HCT116 (cell line): ENCODE measurements at regions not wholly inside any gene's neighbourhood (a gene's known extent, or its start where the extent isn't known, plus 50 kb on each side); places are given as distances from the start of the nearest gene placed in this dataset.

Source experiments
- ATAC-seq: fragments of 200-7000 bp; cut with Tn5 transposase; 2 replicates; pipeline ENCODE4 v1.9.1; 2020; ENCODE audit warnings: mild to moderate bottlenecking, moderate library complexity
- BruUV-seq: library from RNA; stranded (reverse); fragments of 400-500 nt; replicated peaks from 2 replicates; lab custom pipeline; 2021; lab: Mats Ljungman, UMichigan
- CTCF ChIA-PET: fragments of 300-600 bp; sonication (Branson Sonifier 250); formaldehyde crosslinking; loops from one replicate; lab custom pipeline; 2021; ENCODE audit warnings: antibody characterized with exemption; lab: Charles Lee
- POLR2A ChIA-PET: fragments of 300-600, 350-600 bp; sonication (Branson Sonifier 250); formaldehyde crosslinking; loops from one replicate; lab custom pipeline; 2021; ENCODE audit warnings: antibody characterized with exemption; lab: Charles Lee
- RAD21 ChIA-PET, 2 experiments: fragments of 300-600 bp; sonication (Branson Sonifier 250); formaldehyde crosslinking; loops; one replicate each; lab custom pipeline; 2023; ENCODE audit warnings: low total read pairs in 2 of 2; ENCODE audit not compliant: uncharacterized antibody in 2 of 2, unreplicated experiment in 2 of 2, low non-redundant PET in 1 of 2; lab: Charles Lee
- DNase-seq: peaks from one replicate; pipeline ENCODE4 v3.0.0-alpha.2; 2010; ENCODE audit warnings: low read depth, low spot score
- H2AFZ ChIP-seq: fragments of 200-600 bp; shearing (Covaris generic), sonication (generic); 2 replicates; pipeline ENCODE4 v1.6.1; 2017; ENCODE audit warnings: low read depth, mixed run types, mixed read lengths, antibody characterized with exemption, low read length; ENCODE audit not compliant: poor library complexity, severe bottlenecking
- H3K27ac ChIP-seq: 2 replicates; pipeline ENCODE4 v1.5.1; 2012; ENCODE audit warnings: low read depth, low read length
- H3K27me3 ChIP-seq: fragments of 200-600 bp; sonication (generic); 2 replicates; pipeline ENCODE4 v1.6.1; 2016; ENCODE audit warnings: mixed run types, low read length, mixed read lengths; ENCODE audit not compliant: insufficient read depth
- H3K36me3 ChIP-seq, 2 experiments: fragments of 200-500 bp in 1 of 2; fragments of 200-600 bp in 1 of 2; sonication (Bioruptor generic) in 1 of 2; sonication (generic) in 1 of 2; 2 replicates each; pipeline versions ENCODE4 v1.5.1 to v1.6.1; 2014 to 2016; ENCODE audit warnings: low read length in 2 of 2, inconsistent platforms in 1 of 2, mixed read lengths in 1 of 2, mixed run types in 1 of 2; ENCODE audit not compliant: insufficient read depth in 2 of 2, control insufficient read depth in 1 of 2
- H3K4me1 ChIP-seq, 2 experiments: fragments of 200-600 bp in 1 of 2; sonication (generic) in 1 of 2; 2 replicates each; pipeline versions ENCODE4 v1.5.1 to v1.6.1; 2012 to 2017; ENCODE audit warnings: low read length in 2 of 2, inconsistent platforms in 1 of 2, mild to moderate bottlenecking in 1 of 2, mixed read lengths in 1 of 2, mixed run types in 1 of 2, moderate library complexity in 1 of 2; ENCODE audit not compliant: insufficient read depth in 2 of 2, control insufficient read depth in 1 of 2
- H3K4me2 ChIP-seq: fragments of 200-600 bp; sonication (generic); 2 replicates; pipeline ENCODE4 v1.6.1; 2017; ENCODE audit warnings: mixed run types, low read length, mixed read lengths
- H3K4me3 ChIP-seq, 2 experiments: fragments of 200-600 bp in 1 of 2; sonication (generic) in 1 of 2; replicated peaks in 1 of 2; 2 replicates each; pipeline ENCODE4 v1.5.1; 2011 to 2016; ENCODE audit warnings: low read length in 2 of 2, control low read depth in 1 of 2, low read depth in 1 of 2, mild to moderate bottlenecking in 1 of 2, mixed read lengths in 1 of 2, mixed run types in 1 of 2
- H3K79me2 ChIP-seq: fragments of 200-600 bp; sonication (generic); 2 replicates; pipeline ENCODE4 v1.6.1; 2017; ENCODE audit warnings: mild to moderate bottlenecking, mixed run types, low read length, moderate library complexity, mixed read lengths; ENCODE audit not compliant: insufficient read depth
- H3K9ac ChIP-seq: fragments of 200-600 bp; sonication (generic); 2 replicates; pipeline ENCODE4 v1.6.1; 2016; ENCODE audit warnings: low read length, mixed read lengths
- H3K9me2 ChIP-seq: fragments of 200-600 bp; sonication (generic), shearing (Covaris generic); 2 replicates; pipeline ENCODE4 v1.6.1; 2017; ENCODE audit warnings: mixed run types, mild to moderate bottlenecking, moderate library complexity; ENCODE audit not compliant: insufficient read depth
- H3K9me3 ChIP-seq, 2 experiments: fragments of 200-500 bp in 1 of 2; fragments of 200-600 bp in 1 of 2; sonication (Bioruptor generic) in 1 of 2; sonication (generic) in 1 of 2; 2 replicates each; pipeline ENCODE4 v1.6.1; 2014 to 2017; ENCODE audit warnings: low read length in 2 of 2, mixed read lengths in 2 of 2, inconsistent platforms in 1 of 2, low read depth in 1 of 2, mild to moderate bottlenecking in 1 of 2, mixed run types in 1 of 2, moderate library complexity in 1 of 2; ENCODE audit not compliant: control insufficient read depth in 1 of 2, insufficient read depth in 1 of 2
- H4K20me1 ChIP-seq: fragments of 200-600 bp; sonication (generic), shearing (Covaris generic); 2 replicates; pipeline ENCODE4 v1.6.1; 2017; ENCODE audit warnings: mixed run types, mild to moderate bottlenecking, moderate library complexity; ENCODE audit not compliant: insufficient read depth
- CBX3 ChIP-seq: IDR thresholded peaks from 2 replicates; pipeline ENCODE4 v1.6.1; 2012; ENCODE audit warnings: low read depth
- EGR1 ChIP-seq: IDR thresholded peaks from 2 replicates; pipeline ENCODE4 v1.6.1; 2012; ENCODE audit warnings: low read depth
- POLR2A ChIP-seq: IDR thresholded peaks from 2 replicates; pipeline ENCODE4 v1.7.0; 2011; ENCODE audit warnings: borderline replicate concordance; ENCODE audit not compliant: insufficient read depth, insufficient read length; ENCODE audit errors: extremely low read depth
- POLR2AphosphoS5 ChIP-seq: IDR thresholded peaks from 2 replicates; pipeline ENCODE4 v1.6.1; 2011; ENCODE audit warnings: mild to moderate bottlenecking, low read depth, low read length, moderate library complexity
- REST ChIP-seq: IDR thresholded peaks from 2 replicates; pipeline ENCODE4 v1.6.1; 2012; ENCODE audit warnings: low read depth
- SIN3A ChIP-seq: IDR thresholded peaks from 2 replicates; pipeline ENCODE4 v1.6.1; 2012; ENCODE audit warnings: low read depth
- SP1 ChIP-seq: IDR thresholded peaks from 2 replicates; pipeline ENCODE4 v1.6.1; 2012; ENCODE audit warnings: low read depth
- ZBTB33 ChIP-seq: IDR thresholded peaks from 2 replicates; pipeline ENCODE4 v1.6.1; 2011; ENCODE audit warnings: mild to moderate bottlenecking, low read length, moderate library complexity; ENCODE audit not compliant: insufficient replicate concordance; ENCODE audit errors: extremely low read depth
- ZFX ChIP-seq: fragments of 450-650 bp; IDR thresholded peaks from 2 replicates; pipeline ENCODE4 v1.6.1; 2017
- ZNF274 ChIP-seq: fragments of 200-500 bp; sonication (Bioruptor generic); IDR thresholded peaks from 2 replicates; pipeline ENCODE4 v1.6.1; 2014; ENCODE audit warnings: mild to moderate bottlenecking, low read depth, low read length, inconsistent platforms
- intact Hi-C: fragments of 100-400 bp; cut with micrococcal nuclease; formaldehyde crosslinking; loops from 2 replicates; pipeline ENCODE4 v1.10.0; 2022

- no peak overlapping the region for H3K9ac ChIP-seq
- no peak for DNase-seq
These were observed 466.5 kb upstream of the NRP1 start for GRCh38 chr10:33800986-33801385.

More at GRCh38 chr10:33800986-33801385, 466.5 kb upstream of the NRP1 start:
- H3K79me2 ChIP-seq: no peaks in the 10 kb centered on the region
- no peak for ATAC-seq
- RAD21 ChIA-PET: no interaction called here
- no peak overlapping the region for H3K4me2 ChIP-seq
- CTCF ChIA-PET: no interaction called here
- no peak for TF ChIP-seq CBX3
- TF ChIP-seq REST: no peak
- TF ChIP-seq SIN3A: no peak
- no peak for TF ChIP-seq EGR1
- TF ChIP-seq ZNF274: no peak
- no peak for TF ChIP-seq ZBTB33
- no peak for TF ChIP-seq POLR2AphosphoS5
- no peak for TF ChIP-seq SP1
- TF ChIP-seq POLR2A: no peak
- TF ChIP-seq ZFX: no peak
- no peaks in the 10 kb centered on the region for H3K36me3 ChIP-seq
- H3K4me1 ChIP-seq: peaks cover 18 to 31% of the 10 kb centered on the region in 2 experiments
- intact Hi-C loops: no loop called here
- H3K9me2 ChIP-seq: no peaks in the 10 kb centered on the region
- H4K20me1 ChIP-seq: no peaks in the 10 kb centered on the region
- no TSS peak for BruUV-seq
- no peak overlapping the region for H3K27ac ChIP-seq
- POLR2A ChIA-PET: no interaction called here
- H3K27me3 ChIP-seq: no peaks in the 10 kb centered on the region
- H3K9me3 ChIP-seq: no peaks in the 10 kb centered on the region
- no peak overlapping the region for H2AFZ ChIP-seq
- H3K4me3 ChIP-seq: no peak overlapping the region
